HG03108 (cell line): ENCODE measurements at regions not wholly inside any gene's neighbourhood (a gene's known extent, or its start where the extent isn't known, plus 50 kb on each side); places are given as distances from the start of the nearest gene placed in this dataset.
"Not testable (repeated sequence)": the region's sequence is repeated elsewhere in the genome, so short reads cannot be mapped to it uniquely, and the experiment has no call there.

Source experiments
- ATAC-seq: cut with Tn5 transposase; IDR thresholded peaks from one replicate; pipeline ENCODE4 v1.9.1; 2021; ENCODE audit warnings: moderate library complexity; ENCODE audit not compliant: unreplicated experiment

- ATAC-seq = peak; percentile 11
Measured at GRCh38 chr2:176997792-176998169, 214.8 kb upstream of the HNRNPA3 start.

- ATAC-seq = peak; percentile 57
Measured at GRCh38 chr2:176999301-176999700, 213.3 kb upstream of the HNRNPA3 start.

GRCh38 chr2:177000061-177000714, 212.4 kb upstream of the HNRNPA3 start:
- no peak for ATAC-seq

- no peak for ATAC-seq
Measured at GRCh38 chr2:177000715-177001072, 211.9 kb upstream of the HNRNPA3 start.

- no peak for ATAC-seq
Measured at GRCh38 chr2:177001334-177001733, 211.3 kb upstream of the HNRNPA3 start.

GRCh38 chr2:177002983-177003382, 209.6 kb upstream of the HNRNPA3 start:
- no peak for ATAC-seq

GRCh38 chr2:177007726-177008125, 204.9 kb upstream of the HNRNPA3 start:
- not testable (repeated sequence) for ATAC-seq

- ATAC-seq = not testable (repeated sequence)
Measured at GRCh38 chr2:177008662-177009061, 203.9 kb upstream of the HNRNPA3 start.

GRCh38 chr2:177010146-177010545, 202.4 kb upstream of the HNRNPA3 start:
- ATAC-seq = no peak

- no peak for ATAC-seq
Measured at GRCh38 chr2:177010861-177011260, 201.7 kb upstream of the HNRNPA3 start.

GRCh38 chr2:177014946-177015345, 197.6 kb upstream of the HNRNPA3 start:
- ATAC-seq = no peak

- no peak for ATAC-seq
Measured at GRCh38 chr2:177015356-177015923, 197.2 kb upstream of the HNRNPA3 start.

GRCh38 chr2:177020524-177021119, 192.0 kb upstream of the HNRNPA3 start:
- no peak for ATAC-seq

- ATAC-seq = no peak
Measured at GRCh38 chr2:177021706-177022343, 190.8 kb upstream of the HNRNPA3 start.

- ATAC-seq = no peak
Measured at GRCh38 chr2:177024765-177025164, 187.8 kb upstream of the HNRNPA3 start.

- no peak for ATAC-seq
Measured at GRCh38 chr2:177026253-177026652, 186.3 kb upstream of the HNRNPA3 start.

GRCh38 chr2:177026956-177027355, 185.6 kb upstream of the HNRNPA3 start:
- ATAC-seq = no peak

- ATAC-seq = no peak
Measured at GRCh38 chr2:177028296-177028695, 184.3 kb upstream of the HNRNPA3 start.

GRCh38 chr2:177029075-177029474, 183.5 kb upstream of the HNRNPA3 start:
- no peak for ATAC-seq

- ATAC-seq = no peak
Measured at GRCh38 chr2:177029501-177029900, 183.1 kb upstream of the HNRNPA3 start.

- ATAC-seq = no peak
Measured at GRCh38 chr2:177029901-177030300, 182.7 kb upstream of the HNRNPA3 start.

- no peak for ATAC-seq
Measured at GRCh38 chr2:177030451-177031105, 182.0 kb upstream of the HNRNPA3 start.
